ENCODE measurements at regions not wholly inside any gene's neighbourhood (a gene's known extent, or its start where the extent isn't known, plus 50 kb on each side); places are given as distances from the start of the nearest gene placed in this dataset.
"Not testable (repeated sequence)": the region's sequence is repeated elsewhere in the genome, so short reads cannot be mapped to it uniquely, and the experiment has no call there.

DNA sequence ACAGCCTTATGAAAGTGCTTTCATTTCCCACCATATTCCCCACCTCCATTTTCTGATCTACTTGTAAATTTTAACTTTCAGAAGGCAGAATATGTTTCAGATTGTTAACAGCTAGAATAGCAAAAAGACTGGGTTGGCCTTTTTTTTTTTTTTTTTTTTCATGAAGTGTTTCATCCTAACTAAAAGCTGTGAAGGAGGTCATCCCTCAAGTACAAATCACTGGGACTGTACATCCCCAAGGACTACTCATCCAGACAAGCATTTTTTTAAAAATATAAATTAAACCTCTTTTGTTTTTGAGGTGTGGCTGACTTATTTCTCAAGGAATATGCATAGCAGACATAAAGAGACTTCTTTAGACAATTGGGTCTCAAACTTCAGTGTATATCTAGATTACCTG, 542.1 kb upstream of the TUSC1 start:
- intact Hi-C loops (cut with micrococcal nuclease) = no loop called here
- no peak overlapping the region for H3K4me3 ChIP-seq
- H3K4me1 ChIP-seq = no peaks in the 10 kb centered on the region
- no peak overlapping the region for H3K27ac ChIP-seq (replicated peaks)
- no peaks in the 10 kb centered on the region for H3K36me3 ChIP-seq
- DNase-seq = no peak
- no peaks in the 10 kb centered on the region for H3K27me3 ChIP-seq (ENCODE audit: low read depth)
- peaks cover 9% of the 10 kb centered on the region for H3K9me3 ChIP-seq (replicated peaks)
- no peak for TF ChIP-seq CTCF (IDR thresholded peaks at IDR 0.05; ENCODE audit: borderline replicate concordance)

DNA sequence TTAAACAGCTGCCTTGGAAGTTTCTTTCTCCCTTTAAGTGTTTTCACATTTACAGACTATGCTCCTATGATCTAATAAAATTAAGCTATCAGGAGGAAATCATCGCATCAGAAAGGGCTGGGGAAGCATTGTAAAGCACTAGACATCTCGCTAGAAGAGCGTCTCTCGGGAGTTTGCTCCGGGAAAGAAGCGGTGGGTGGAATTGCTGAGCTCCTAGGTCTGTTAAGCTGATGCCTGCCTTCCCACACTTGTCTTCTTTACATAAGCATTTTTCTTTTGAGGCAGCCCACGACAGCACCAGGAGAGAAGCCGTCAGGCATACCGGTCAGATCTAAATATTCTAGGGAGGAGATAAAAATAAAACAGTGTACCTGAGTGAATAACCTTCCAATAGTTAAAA, 541.7 kb upstream of the TUSC1 start:
- intact Hi-C loops (cut with micrococcal nuclease) = no loop called here

GRCh38 chr9:26216702-26217101, 538.5 kb upstream of the TUSC1 start:
- H3K4me1 ChIP-seq = no peaks in the 10 kb centered on the region
- peaks cover 9% of the 10 kb centered on the region for H3K9me3 ChIP-seq (replicated peaks)
- DNase-seq = no peak
- no peak overlapping the region for H3K4me3 ChIP-seq
- intact Hi-C loops (cut with micrococcal nuclease) = no loop called here
- H3K27ac ChIP-seq (replicated peaks) = no peak overlapping the region
- TF ChIP-seq CTCF (IDR thresholded peaks at IDR 0.05; ENCODE audit: borderline replicate concordance) = no peak
- no peaks in the 10 kb centered on the region for H3K36me3 ChIP-seq
- H3K27me3 ChIP-seq (ENCODE audit: low read depth) = no peaks in the 10 kb centered on the region

More for the DNA sequence above, 541.7 kb upstream of the TUSC1 start:
- TF ChIP-seq CTCF (IDR thresholded peaks at IDR 0.05; ENCODE audit: borderline replicate concordance) = no peak
- no peak for DNase-seq
- H3K27ac ChIP-seq (replicated peaks) = no peak overlapping the region
- peaks cover 9% of the 10 kb centered on the region for H3K9me3 ChIP-seq (replicated peaks)
- no peak overlapping the region for H3K4me3 ChIP-seq
- H3K27me3 ChIP-seq (ENCODE audit: low read depth) = no peaks in the 10 kb centered on the region
- H3K4me1 ChIP-seq = no peaks in the 10 kb centered on the region
- no peaks in the 10 kb centered on the region for H3K36me3 ChIP-seq

DNA sequence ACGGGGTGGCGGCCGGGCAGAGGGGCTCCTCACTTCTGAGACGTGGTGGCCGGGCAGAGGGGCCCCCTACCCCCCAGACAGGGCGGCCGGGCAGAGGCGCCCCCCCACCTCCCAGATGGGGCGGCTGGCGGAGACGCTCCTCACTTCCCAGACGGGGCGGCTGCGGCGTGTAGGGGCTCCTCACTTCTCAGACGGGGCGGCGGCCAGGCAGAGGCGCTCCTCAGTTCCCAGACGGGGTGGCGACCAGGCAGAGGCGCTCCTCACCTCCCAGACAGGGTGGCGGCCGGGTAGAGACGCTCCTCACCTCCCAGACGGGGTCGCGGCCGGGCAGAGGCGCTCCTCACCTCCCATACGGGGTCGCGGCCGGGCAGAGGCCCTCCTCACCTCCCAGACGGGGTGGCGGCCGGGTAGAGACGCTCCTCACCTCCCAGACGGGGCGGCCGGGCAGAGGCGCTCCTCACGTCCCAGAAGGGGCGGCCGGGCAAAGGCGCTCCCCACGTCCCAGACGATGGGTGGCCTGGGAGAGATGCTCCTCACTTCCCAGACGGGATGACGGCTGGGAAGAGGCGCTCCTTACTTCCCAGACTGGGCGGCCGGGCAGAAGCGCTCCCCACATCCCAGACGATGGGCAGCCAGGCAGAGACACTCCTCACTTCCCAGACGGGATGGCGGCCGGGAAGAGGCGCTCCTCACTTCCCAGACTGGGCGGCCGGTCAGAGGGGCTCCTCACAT, 536.6 kb upstream of the TUSC1 start:
- DNase-seq; H3K36me3 ChIP-seq; H3K27ac ChIP-seq (replicated peaks); H3K27me3 ChIP-seq (ENCODE audit: low read depth); H3K9me3 ChIP-seq (replicated peaks); H3K4me3 ChIP-seq; intact Hi-C loops (cut with micrococcal nuclease); H3K4me1 ChIP-seq: not testable (repeated sequence)

GRCh38 chr9:26210338-26210851, 532.2 kb upstream of the TUSC1 start:
- no peak overlapping the region for H3K4me3 ChIP-seq
- H3K27ac ChIP-seq (replicated peaks) = no peak overlapping the region
- no peaks in the 10 kb centered on the region for H3K36me3 ChIP-seq
- no peaks in the 10 kb centered on the region for H3K9me3 ChIP-seq (replicated peaks)
- H3K27me3 ChIP-seq (ENCODE audit: low read depth) = no peaks in the 10 kb centered on the region
- H3K4me1 ChIP-seq = no peaks in the 10 kb centered on the region
- DNase-seq = no peak
- intact Hi-C loops (cut with micrococcal nuclease) = no loop called here
- no peak for TF ChIP-seq CTCF (IDR thresholded peaks at IDR 0.05; ENCODE audit: borderline replicate concordance)

GRCh38 chr9:26205261-26205660, 527.0 kb upstream of the TUSC1 start:
- Histone ChIP-seq H3K4me3 (no peak overlapping the region), H3K9me3 (replicated peaks) (no peaks in the 10 kb centered on the region), H3K27me3 (ENCODE audit: low read depth) (no peaks in the 10 kb centered on the region), H3K27ac (replicated peaks) (no peak overlapping the region), H3K4me1 (no peaks in the 10 kb centered on the region), H3K36me3 (no peaks in the 10 kb centered on the region)
- intact Hi-C loops (cut with micrococcal nuclease) = no loop called here
- no peak for TF ChIP-seq CTCF (IDR thresholded peaks at IDR 0.05; ENCODE audit: borderline replicate concordance)
- no peak for DNase-seq
